Nephron progenitor cell (in vitro differentiated cells): ENCODE measurements at regions not wholly inside any gene's neighbourhood (a gene's known extent, or its start where the extent isn't known, plus 50 kb on each side); places are given as distances from the start of the nearest gene placed in this dataset.

ENCODE experiments used
- DNase-seq: peaks from one replicate; pipeline ENCODE4 v3.0.0; 2021
- H3K27ac Mint-ChIP-seq: 2 replicates; pipeline ENCODE4 v1.8.0; 2021; ENCODE audit warnings: mild to moderate bottlenecking, moderate library complexity, mixed read lengths
- H3K27me3 Mint-ChIP-seq: 2 replicates; pipeline ENCODE4 v1.8.0; 2021; ENCODE audit warnings: mild to moderate bottlenecking, low read depth, mixed read lengths; ENCODE audit not compliant: poor library complexity
- H3K36me3 Mint-ChIP-seq: 2 replicates; pipeline ENCODE4 v1.8.0; 2021; ENCODE audit warnings: low read depth, mixed read lengths
- H3K4me1 Mint-ChIP-seq: 2 replicates; pipeline ENCODE4 v1.8.0; 2021; ENCODE audit warnings: mixed read lengths
- H3K4me3 Mint-ChIP-seq: 2 replicates; pipeline ENCODE4 v1.8.0; 2021; ENCODE audit warnings: mild to moderate bottlenecking, moderate library complexity, mixed read lengths
- H3K9me3 Mint-ChIP-seq: 2 replicates; pipeline ENCODE4 v1.8.0; 2021; ENCODE audit warnings: mild to moderate bottlenecking, moderate library complexity, mixed read lengths
- CTCF ChIP-seq: fragments of 200-600 bp; sonication (generic); IDR thresholded peaks from 2 replicates; pipeline ENCODE4 v1.5.0; 2021; ENCODE audit warnings: antibody characterized with exemption

- Mint-ChIP-seq H3K4me1 (no peaks in the 10 kb centered on the region), H3K27ac (no peak overlapping the region), H3K9me3 (no peaks in the 10 kb centered on the region), H3K27me3 (peaks cover 4% of the 10 kb centered on the region), H3K36me3 (no peaks in the 10 kb centered on the region), H3K4me3 (no peak overlapping the region)
- TF ChIP-seq CTCF = no peak
- DNase-seq = no peak
Observed at GRCh38 chr16:64132190-64132589, 989.7 kb downstream of the CDH11 start.

GRCh38 chr16:64131423-64131822 is 990.4 kb downstream of the CDH11 start:
- DNase-seq = no peak
- Mint-ChIP-seq H3K9me3 (no peaks in the 10 kb centered on the region), H3K4me3 (no peak overlapping the region), H3K4me1 (no peaks in the 10 kb centered on the region), H3K27ac (no peak overlapping the region), H3K36me3 (no peaks in the 10 kb centered on the region), H3K27me3 (peaks cover 4% of the 10 kb centered on the region)
- no peak for TF ChIP-seq CTCF

GRCh38 chr16:64130140-64130539 is 991.7 kb downstream of the CDH11 start:
- no peaks in the 10 kb centered on the region for H3K36me3 Mint-ChIP-seq

GRCh38 chr16:64122177-64122576 is 999.7 kb downstream of the CDH11 start:
- no peak for DNase-seq
- H3K27ac Mint-ChIP-seq = no peak overlapping the region

More at GRCh38 chr16:64130140-64130539, 991.7 kb downstream of the CDH11 start:
- DNase-seq = no peak
- Mint-ChIP-seq H3K9me3 (no peaks in the 10 kb centered on the region), H3K27me3 (peaks cover 4% of the 10 kb centered on the region), H3K4me1 (no peaks in the 10 kb centered on the region), H3K4me3 (no peak overlapping the region), H3K27ac (no peak overlapping the region)
- no peak for TF ChIP-seq CTCF

GRCh38 chr16:64121473-64121872 is 1000.4 kb downstream of the CDH11 start:
- no peak for TF ChIP-seq CTCF
- no peak for DNase-seq
- Mint-ChIP-seq H3K36me3 (no peaks in the 10 kb centered on the region), H3K27ac (no peak overlapping the region), H3K4me3 (no peak overlapping the region), H3K4me1 (no peaks in the 10 kb centered on the region), H3K27me3 (no peaks in the 10 kb centered on the region), H3K9me3 (no peaks in the 10 kb centered on the region)

More at GRCh38 chr16:64122177-64122576, 999.7 kb downstream of the CDH11 start:
- TF ChIP-seq CTCF = no peak
- H3K36me3 Mint-ChIP-seq = no peaks in the 10 kb centered on the region
- H3K9me3 Mint-ChIP-seq = no peaks in the 10 kb centered on the region
- H3K27me3 Mint-ChIP-seq = no peaks in the 10 kb centered on the region
- H3K4me3 Mint-ChIP-seq = no peak overlapping the region
- no peaks in the 10 kb centered on the region for H3K4me1 Mint-ChIP-seq

GRCh38 chr16:64116151-64116550 is 1005.7 kb downstream of the CDH11 start:
- H3K27ac Mint-ChIP-seq = no peak overlapping the region
- no peaks in the 10 kb centered on the region for H3K36me3 Mint-ChIP-seq
- H3K4me3 Mint-ChIP-seq = no peak overlapping the region
- TF ChIP-seq CTCF = no peak
- no peaks in the 10 kb centered on the region for H3K4me1 Mint-ChIP-seq
- H3K27me3 Mint-ChIP-seq = no peaks in the 10 kb centered on the region
- peaks cover 9% of the 10 kb centered on the region for H3K9me3 Mint-ChIP-seq
- DNase-seq = no peak
